Right ventricle myocardium superior (tissue), 1 donor: ENCODE measurements at regions not wholly inside any gene's neighbourhood (a gene's known extent, or its start where the extent isn't known, plus 50 kb on each side); places are given as distances from the start of the nearest gene placed in this dataset.

ENCODE experiments used
- ATAC-seq: fragments of 200-7000 bp; cut with Tn5 transposase; one replicate; pipeline ENCODE4 v1.9.1; 2020; ENCODE audit warnings: mild to moderate bottlenecking; ENCODE audit not compliant: poor library complexity
- DNase-seq: peaks from one replicate; pipeline ENCODE4 v3.0.0-alpha.2; 2020
- intact Hi-C: fragments of 100-400 bp; cut with DNase I; formaldehyde crosslinking; loops from one replicate; pipeline ENCODE4 v1.11.2; 2022
- donor health status: DM: no; HTN: yes; CAD: no; lungs with severe emphysema.

- intact Hi-C loops, result no loop called here
- no peak for DNase-seq
- ATAC-seq, result no peak
These were observed 311.5 kb downstream of the COX7C start for GRCh38 chr5:86929123-86929766.

GRCh38 chr5:86951761-86952160, 315.9 kb upstream of the RASA1 start:
- intact Hi-C loops, result no loop called here
- DNase-seq (no peak), ATAC-seq (no peak)

- ATAC-seq, result no peak
- no peak for DNase-seq
- intact Hi-C loops, result no loop called here
These were observed 302.8 kb upstream of the RASA1 start for GRCh38 chr5:86964889-86965288.

DNA sequence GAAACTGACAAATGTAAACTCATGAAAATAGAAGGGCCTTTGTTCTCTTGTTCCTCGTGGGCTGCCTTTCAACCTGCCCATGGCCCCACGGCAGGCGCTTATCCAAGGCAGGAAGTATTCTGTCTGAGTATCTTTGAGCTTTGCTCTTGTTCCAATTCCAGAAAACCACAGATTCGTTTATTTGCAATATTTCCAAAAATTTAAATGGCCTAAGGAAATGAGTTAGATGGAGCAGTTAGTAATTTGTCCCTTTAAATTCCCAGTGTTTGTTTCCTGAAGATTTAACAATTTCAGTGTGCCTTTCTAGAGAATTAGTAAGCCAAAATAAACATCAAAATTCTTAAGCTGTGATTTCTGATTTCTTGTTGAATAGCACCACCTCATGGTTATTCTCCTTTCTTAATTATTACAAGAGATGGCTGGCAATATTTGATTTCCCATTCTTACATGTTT, 299.4 kb upstream of the RASA1 start:
- intact Hi-C loops, result no loop called here
- DNase-seq (peak; percentile 50), ATAC-seq (peak; percentile 53)

- ATAC-seq (no peak), DNase-seq (no peak)
- intact Hi-C loops, result no loop called here
These were observed 297.3 kb upstream of the RASA1 start for GRCh38 chr5:86970361-86970760.

- intact Hi-C loops, result no loop called here
- ATAC-seq (peak; percentile 75), DNase-seq (no peak)
These were observed 296.6 kb upstream of the RASA1 start for GRCh38 chr5:86971034-86971571.

GRCh38 chr5:86974955-86975354, 292.7 kb upstream of the RASA1 start:
- peak; percentile 72 for ATAC-seq
- DNase-seq, result no peak
- intact Hi-C loops, result no loop called here

GRCh38 chr5:86977190-86977589, 290.5 kb upstream of the RASA1 start:
- ATAC-seq (peak; percentile 80), DNase-seq (no peak)
- intact Hi-C loops, result no loop called here

DNA sequence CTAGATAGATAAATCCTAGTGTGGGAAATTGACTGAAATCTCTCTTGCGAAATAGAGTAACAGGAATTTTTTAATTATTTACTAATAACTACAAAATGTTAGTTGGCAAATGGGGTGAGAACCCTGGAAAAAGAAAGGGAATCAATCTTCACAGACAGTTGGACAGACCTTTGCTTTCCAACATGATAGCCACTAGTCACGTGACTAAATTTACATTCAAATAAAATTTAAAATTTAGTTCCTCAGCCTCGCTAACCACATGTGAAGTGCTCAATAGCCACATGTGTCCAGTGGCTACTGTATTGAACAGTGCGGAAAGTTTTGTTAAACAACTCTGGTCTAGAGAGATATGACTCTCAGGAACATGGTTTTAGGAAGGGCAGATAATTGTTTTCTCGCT, 289.9 kb upstream of the RASA1 start:
- no peak for DNase-seq
- no peak for ATAC-seq
- intact Hi-C loops, result no loop called here

DNA sequence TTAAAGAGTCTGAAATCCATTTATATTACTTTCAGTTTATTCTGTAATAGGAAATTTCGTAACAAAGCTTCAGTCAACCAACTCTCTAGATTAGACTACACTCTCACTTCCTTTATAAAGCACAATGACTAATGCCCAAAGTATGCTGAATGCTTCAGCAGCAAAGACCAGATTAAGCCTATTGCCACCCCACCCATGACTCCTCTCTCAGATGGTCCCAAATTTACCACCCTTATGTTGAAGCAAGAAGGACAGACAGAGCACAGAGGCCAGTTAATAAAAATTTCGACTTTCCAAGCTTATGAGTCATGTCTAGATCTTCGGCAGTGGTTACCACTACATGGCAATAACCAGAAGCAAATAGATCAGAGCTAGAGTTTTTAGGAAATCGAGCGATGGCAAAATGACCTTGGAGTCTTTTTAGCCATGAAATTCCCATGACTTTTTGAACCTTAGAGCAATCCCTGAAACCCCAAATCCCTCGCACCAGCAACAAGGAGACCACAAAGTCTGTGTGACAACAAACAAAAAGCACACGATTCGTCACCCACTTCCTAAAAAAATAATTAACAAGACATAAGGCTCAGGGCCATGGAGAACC, 287.8 kb upstream of the RASA1 start:
- DNase-seq, result no peak
- intact Hi-C loops, result no loop called here
- peak; percentile 68 for ATAC-seq

DNA sequence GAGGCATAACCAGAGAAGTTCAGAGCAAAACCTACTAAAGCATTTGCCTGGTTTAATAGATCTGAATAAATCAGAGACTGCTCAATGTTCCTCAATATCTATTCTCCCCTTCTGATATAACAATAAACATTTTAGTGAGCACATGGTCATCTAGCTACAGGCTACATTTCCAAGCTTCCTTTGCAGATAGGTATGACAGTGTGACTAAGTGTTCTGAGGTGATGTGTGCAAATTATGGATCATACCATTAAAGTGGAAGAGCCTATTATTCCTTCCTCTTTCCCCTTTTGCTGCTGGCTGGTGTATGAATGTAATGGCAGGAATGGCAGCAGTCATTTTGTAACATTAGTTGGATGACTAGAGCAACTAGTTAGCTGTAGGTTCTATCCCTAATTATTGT, 285.8 kb upstream of the RASA1 start:
- intact Hi-C loops, result no loop called here
- DNase-seq, result no peak
- ATAC-seq, result no peak

DNA sequence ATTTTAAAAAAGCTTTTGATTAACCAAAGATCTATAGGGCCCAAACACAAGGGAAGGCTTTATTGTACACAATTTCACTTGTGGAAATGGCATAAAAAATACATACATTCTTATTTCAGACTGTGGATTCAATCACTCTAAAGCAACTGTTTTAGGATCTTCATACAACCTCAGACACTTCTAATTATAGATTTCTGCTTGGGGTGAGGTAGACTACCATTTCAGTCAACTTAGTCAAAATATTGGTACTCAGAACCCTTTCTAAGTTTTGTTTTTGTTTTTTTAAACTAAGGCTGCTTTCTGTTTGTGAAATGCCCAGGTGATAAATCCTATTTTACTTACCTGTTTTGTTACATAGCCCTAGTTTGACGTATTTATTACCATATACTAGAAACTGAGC, 284.5 kb upstream of the RASA1 start:
- no peak for ATAC-seq
- DNase-seq, result no peak
- intact Hi-C loops, result no loop called here

GRCh38 chr5:86986837-86987236, 280.8 kb upstream of the RASA1 start:
- ATAC-seq (no peak), DNase-seq (no peak)
- intact Hi-C loops, result no loop called here

- intact Hi-C loops, result no loop called here
- ATAC-seq, result no peak
- no peak for DNase-seq
These were observed 270.2 kb upstream of the RASA1 start for GRCh38 chr5:86997516-86997915.

DNA sequence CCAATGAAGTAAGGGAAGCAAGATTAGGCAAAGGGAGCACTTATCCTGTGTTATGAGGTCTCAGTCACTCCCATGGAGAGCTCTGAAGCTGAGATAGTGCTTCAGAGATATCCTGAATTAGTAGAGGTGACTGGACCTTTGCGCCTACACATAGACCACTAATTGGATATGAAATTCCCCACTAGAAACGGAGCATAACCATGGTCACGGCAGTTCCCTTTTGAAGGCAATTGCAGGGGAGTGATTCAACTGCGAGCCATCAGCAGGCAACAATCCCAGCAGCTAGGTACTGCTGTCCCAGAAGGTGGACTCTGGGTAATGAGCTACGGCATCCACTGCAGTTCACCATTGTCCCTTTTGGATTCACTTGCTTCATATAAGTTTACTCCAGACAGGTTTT, 267.7 kb upstream of the RASA1 start:
- no peak for ATAC-seq
- intact Hi-C loops, result no loop called here
- DNase-seq, result no peak

DNA sequence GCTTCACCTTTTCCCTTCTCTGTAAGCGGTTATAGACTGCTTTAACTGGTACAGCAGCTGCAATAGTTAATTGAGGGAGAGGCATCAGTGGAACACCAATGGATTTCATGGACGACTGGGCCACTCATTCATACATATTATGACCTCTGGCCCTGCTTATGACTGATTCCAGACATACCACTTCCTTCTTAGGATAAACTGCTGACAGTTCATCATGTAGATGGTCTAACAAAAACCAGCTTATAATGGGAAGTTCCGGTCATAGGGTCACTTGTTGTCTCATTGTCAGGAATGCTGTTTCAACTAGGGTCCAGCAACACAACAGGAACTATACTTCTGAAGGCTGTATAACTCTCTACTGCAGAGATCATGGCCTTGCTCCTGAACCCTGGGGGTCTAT, 265.2 kb upstream of the RASA1 start:
- intact Hi-C loops, result no loop called here
- DNase-seq (no peak), ATAC-seq (peak; percentile 48)

DNA sequence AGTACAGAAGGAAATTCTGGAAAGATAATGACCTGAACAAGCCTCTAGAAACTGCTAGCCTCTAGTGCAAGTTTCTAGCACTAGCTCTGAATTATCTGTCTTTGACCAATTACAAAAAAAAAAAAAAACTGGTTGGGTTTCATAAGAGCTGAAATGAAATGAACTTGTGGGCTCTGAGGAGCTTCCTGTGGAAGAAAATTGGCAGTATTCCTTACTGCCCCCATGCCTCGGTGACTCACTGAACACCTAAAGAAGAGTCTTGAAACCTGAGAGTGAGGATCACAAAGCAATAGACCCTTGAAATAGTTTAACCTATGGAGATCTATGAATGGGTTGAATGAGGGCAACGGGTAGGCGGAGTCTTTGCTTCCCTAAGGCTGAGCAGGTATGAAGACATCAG, 263.6 kb upstream of the RASA1 start:
- no peak for ATAC-seq
- DNase-seq, result no peak
- intact Hi-C loops, result no loop called here

- intact Hi-C loops, result no loop called here
- DNase-seq, result no peak
- no peak for ATAC-seq
These were observed 259.9 kb upstream of the RASA1 start for GRCh38 chr5:87007737-87008136.

- ATAC-seq (no peak), DNase-seq (no peak)
- intact Hi-C loops, result no loop called here
These were observed 258.7 kb upstream of the RASA1 start for GRCh38 chr5:87008751-87009560.

DNA sequence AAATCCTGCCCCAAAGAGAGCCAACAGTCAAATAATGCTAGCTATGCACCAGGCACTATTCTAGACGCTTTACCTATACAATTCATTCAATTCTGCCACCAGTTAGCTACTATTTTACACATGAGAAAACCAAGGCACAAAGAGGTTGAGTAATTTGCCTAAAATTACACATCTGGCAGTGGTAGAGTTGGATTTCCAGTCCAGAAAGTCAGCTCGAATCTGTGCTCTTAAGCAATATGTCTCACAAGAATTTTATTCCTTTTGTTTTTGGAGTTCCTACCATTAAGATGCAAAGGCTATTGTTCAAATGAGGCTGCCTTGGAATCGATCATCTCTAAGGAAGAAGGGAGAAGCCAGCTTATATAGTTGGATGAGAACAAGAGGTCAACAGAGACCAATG, 256.9 kb upstream of the RASA1 start:
- no peak for DNase-seq
- intact Hi-C loops, result no loop called here
- ATAC-seq, result peak; percentile 48
